GM18868 (cell line): ENCODE measurements at regions not wholly inside any gene's neighbourhood (a gene's known extent, or its start where the extent isn't known, plus 50 kb on each side); places are given as distances from the start of the nearest gene placed in this dataset.
"Not testable (repeated sequence)": the region's sequence is repeated elsewhere in the genome, so short reads cannot be mapped to it uniquely, and the experiment has no call there.

Experiments used
- ATAC-seq: cut with Tn5 transposase; IDR thresholded peaks from one replicate; pipeline ENCODE4 v1.9.1; 2021; ENCODE audit warnings: mild to moderate bottlenecking, moderate library complexity; ENCODE audit not compliant: unreplicated experiment

DNA sequence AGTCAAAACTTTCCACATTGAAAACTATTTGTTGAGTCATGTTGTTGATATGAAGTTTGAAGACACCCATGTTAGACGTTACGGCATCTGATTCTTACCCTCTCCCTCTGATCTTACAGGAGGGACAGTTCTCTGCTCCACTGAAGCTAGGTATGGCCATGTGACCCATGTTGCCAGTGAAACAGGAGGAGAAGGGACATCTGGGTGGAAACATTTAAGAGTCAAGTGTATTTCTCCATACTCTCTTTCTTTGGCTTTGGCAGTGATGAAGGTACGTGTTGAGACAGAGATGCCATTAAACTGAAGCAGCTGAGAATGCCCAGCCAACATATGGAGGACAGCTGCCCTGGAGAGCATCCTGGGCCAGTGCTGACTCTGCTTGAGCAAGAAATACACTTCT lies 198.4 kb upstream of the PTGFR start:
- ATAC-seq = no peak

DNA sequence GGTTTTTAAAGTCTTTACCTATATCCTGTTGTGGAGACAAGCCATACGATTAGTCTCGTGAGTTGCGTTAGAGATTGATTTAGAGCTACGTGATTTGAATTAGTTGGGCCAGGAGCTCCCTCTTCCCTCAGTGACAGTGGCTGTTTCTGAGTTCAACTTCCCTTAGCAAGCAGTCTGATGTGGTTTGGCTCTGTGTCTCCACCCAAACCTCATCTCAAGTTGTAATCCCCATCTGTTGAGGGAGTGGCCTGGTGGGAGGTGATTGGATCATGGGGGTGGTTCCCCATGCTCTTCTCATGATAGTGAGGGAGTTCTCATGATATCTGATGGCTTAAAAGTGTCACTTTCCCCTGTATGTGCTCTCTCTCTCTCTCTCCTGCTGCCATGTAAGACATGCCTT lies 192.9 kb upstream of the PTGFR start:
- no peak for ATAC-seq

GRCh38 chr1:78298349-78298748 lies 192.4 kb upstream of the PTGFR start:
- ATAC-seq = no peak

DNA sequence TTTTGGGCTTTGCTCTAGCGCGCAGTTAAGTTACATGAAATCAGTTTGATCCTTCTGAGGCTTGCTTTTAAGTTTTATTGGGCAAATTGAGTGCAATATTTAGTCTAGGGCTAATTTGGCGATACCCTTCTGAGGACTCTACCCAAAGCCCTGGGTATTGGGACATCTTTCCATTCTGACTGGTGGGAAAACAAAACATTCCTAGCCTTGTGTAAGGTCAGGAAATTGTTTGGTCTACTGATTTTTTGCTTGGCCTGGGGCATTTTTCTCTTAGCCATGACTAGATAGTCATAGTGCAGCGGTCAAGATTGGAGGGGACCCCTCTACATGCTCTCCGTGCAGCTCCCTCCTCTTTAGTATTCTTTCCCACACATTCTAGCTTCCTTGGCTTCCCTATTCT lies 189.6 kb upstream of the PTGFR start:
- no peak for ATAC-seq

DNA sequence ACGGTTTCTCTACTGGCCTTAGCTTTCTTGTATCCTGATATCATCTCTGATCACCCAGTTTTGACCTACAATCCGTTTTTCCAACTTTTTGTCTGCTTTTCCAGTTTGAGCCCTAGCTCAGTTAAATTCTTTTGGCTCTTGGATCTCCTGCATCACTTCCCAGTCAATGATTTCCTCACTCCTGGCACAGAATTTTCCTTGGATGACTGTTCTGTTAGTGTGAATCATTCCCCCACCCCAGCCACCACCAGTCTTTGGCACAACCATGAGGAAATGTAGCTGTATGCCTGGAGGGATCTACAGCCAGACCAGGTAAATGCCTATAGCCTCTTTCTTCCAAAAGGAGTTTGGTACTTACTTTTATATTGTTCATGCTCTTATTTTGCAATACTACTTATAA lies 187.2 kb upstream of the PTGFR start:
- ATAC-seq = no peak

- no peak for ATAC-seq
These were observed 186.4 kb upstream of the PTGFR start for GRCh38 chr1:78304341-78304740.

DNA sequence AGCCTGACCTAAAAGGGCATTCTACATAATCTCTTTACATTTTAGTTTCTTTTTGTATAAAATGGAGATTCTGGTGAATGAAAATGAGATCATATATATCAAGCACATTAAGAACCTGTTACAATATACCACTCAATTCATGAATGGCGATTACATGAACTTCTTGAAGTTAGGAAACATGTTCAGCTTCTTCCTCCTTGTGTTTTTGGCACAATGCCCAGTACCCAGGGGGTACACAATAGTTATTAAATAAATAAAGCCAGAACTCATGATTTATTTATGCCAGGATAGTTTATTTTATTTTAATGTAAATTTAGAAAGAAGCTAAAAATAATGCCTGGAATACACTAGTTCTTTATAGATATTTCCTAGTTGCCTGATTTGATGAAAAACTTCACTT lies 186.0 kb upstream of the PTGFR start:
- no peak for ATAC-seq

DNA sequence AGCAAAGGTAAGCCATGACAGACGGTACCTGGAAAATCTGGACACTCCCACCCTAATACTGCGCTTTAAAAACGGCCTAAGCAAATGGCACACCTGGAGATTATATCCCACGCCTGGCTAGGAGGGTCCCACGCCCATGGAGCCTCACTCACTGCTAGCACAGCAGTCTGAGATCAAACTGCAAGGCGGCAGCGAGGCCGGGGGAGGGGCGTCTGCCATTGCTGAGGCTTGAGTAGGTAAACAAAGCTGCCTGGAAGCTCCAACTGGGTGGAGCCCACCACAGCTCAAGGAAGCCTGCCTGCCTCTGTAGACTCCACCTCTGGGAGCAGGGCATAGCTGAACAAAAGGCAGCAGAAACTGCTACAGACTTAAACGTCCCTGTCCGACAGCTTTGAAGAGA lies 180.5 kb upstream of the PTGFR start:
- not testable (repeated sequence) for ATAC-seq

DNA sequence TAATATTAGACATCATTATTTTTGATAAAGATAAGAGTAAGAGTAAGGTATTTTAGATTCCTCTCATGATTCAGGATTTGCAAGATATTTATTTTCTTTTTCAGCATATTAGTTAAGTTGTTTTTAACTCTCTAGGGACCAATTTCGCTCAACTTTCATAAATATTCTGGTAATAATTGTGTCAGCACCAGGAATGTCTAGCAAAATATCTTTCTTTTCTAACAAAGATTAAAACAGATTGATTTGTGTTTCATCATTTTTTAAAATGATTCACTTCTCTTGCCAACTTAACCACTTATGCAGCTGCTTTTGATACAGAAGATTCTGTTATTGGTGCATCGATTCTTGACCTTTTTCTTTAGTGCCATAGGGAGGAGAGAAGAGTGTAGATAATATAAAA lies 172.8 kb upstream of the PTGFR start:
- no peak for ATAC-seq

- ATAC-seq = no peak
These were observed 171.2 kb upstream of the PTGFR start for GRCh38 chr1:78319603-78320002.

- no peak for ATAC-seq
These were observed 167.7 kb upstream of the PTGFR start for GRCh38 chr1:78322928-78323680.

DNA sequence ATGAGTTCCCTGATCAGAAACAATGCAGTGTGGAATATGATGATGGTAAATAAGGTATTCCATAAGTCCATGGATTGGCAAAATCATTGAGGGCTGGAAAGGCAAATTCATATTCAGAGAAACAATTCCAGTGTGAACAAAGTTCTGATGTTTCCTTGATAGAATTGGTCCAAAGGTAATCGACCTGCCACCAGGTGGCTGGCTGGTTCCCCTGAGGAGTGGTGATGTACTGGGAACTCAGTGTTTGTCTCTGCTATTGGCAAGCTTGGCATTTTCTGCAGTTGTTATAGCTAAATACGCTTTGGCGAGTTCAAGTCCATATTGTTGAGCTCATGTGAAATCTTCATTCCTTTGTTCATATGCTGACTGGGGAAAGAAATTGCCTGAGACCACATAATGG lies 165.5 kb upstream of the PTGFR start:
- no peak for ATAC-seq

DNA sequence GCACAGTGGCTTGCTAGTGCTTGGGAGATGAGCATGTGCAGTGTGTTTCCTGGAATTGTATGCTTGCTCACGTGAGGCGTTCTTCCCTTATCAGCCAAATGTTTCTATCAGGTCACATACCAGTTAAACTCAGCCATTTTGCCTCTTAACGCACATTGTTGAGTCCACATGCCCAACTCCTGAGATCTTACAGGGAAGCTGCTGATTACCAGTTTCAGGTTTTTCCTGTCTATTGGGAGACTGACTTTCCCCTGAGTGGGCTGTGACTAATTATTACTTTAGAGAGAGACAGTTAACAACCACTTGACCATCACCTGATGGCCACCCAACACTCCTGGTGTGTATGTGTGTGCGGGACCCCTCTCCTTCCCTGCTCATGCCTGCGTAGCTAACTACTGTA lies 161.3 kb upstream of the PTGFR start:
- no peak for ATAC-seq

- no peak for ATAC-seq
These were observed 159.0 kb upstream of the PTGFR start for GRCh38 chr1:78331799-78332198.

- peak; percentile 96 for ATAC-seq
These were observed 157.3 kb upstream of the PTGFR start for GRCh38 chr1:78333502-78333901.

DNA sequence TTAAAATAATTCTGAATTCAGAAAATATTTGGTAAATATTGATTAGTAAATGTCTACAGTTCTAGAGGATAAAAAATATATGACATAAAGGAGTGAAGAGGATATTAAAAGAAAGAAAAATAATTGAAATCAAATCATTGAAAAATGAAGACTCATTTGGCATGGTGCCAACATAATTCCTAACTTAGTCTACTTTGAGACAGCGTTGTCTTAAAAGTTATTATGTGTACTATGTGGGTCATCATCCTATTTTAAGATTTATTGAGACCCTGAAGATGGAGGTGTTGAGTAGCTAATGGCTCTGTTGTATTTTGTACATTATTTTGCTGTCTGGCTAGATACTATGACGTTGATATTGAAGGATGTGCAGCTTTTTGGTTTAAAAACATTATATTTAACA lies 156.7 kb upstream of the PTGFR start:
- ATAC-seq = no peak

DNA sequence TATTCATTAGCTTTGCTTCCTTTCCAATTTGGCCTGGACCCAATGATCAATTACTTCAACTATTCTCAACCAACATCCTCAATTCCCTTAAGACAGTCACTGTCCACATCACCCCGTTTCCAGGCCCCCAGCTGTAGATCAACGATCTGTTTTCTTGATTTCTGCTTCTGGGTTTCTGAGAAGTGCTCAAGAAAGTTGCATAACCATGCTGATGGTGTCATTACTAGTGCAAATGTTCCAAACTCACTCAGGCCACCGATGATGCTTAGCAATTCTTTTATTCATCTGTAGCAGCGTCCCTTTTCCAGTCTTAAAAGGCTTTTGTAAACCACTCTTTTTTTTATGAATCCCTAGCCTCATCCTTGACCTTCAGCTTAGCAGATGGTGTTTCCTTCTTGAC lies 155.8 kb upstream of the PTGFR start:
- ATAC-seq = no peak

DNA sequence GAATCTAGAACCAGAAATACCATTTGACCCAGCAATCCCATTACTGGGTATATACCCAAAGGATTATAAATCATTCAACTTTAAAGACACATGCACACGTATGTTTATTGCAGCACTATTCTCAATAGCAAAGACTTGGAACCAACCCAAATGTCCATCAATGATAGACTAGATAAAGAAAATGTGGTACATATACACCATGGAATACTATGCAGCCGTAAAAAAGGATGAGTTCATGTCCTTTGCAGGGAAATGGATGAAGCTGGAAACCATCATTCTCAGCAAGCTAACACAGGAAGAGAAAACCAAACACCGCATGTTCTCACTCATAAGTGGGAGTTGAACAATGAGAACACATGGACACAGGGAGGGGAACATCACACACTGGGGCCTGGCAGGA lies 154.0 kb upstream of the PTGFR start:
- not testable (repeated sequence) for ATAC-seq

DNA sequence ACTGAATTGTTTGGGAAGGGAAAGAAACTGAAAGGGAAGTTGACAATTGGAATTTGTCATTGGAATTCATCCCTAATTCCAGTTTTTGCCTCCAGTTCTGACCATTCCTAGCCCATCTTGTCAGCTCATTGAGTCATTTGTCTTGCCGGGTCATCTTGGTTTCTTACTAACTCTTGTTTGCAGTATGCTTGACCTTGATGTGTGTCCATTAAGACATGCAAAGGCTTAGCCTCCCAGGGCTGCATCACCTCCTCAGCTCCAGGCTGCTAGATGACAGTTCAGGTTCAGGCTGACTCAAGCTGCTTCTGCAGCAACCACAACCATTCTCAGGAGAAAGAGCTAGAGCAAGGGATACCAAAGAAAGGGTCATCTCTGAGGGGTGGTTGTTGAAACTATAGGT lies 151.3 kb upstream of the PTGFR start:
- no peak for ATAC-seq

GRCh38 chr1:78340006-78340405 lies 150.8 kb upstream of the PTGFR start:
- ATAC-seq = no peak

DNA sequence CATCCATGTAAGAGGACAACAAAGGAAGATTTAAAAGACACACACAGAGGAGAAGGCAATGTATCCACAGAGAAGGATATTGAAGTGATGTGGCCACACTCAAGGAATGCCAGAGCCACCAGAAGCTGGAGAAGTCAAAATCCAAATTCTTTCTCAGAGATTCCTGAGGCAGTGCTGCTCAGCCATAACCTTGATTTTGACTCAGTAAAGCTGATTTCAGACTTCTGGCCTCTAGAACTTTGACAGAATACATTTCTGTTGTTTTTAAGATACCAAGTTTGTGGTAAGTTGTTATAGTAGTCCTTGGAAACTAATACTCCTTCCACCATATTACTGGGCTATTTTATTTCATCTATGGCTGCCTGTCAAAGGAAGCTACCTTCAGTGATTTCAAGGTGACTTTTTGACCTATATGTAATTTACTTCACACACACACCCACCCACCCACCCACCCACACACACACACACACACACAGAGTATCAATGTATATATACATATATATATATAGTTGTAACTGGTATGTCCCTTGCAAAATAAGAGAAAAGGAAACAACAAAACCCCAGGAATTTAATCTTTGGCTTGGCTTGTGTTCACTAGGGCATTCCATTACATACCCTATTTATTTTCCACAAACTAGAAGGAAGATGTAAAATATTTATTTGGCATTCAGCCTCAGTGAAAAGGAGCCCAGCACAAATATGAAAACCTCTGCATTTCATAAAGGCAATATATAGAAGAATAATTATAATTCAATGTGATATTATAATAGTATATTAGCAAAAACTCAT lies 142.1 kb upstream of the PTGFR start:
- no peak for ATAC-seq

DNA sequence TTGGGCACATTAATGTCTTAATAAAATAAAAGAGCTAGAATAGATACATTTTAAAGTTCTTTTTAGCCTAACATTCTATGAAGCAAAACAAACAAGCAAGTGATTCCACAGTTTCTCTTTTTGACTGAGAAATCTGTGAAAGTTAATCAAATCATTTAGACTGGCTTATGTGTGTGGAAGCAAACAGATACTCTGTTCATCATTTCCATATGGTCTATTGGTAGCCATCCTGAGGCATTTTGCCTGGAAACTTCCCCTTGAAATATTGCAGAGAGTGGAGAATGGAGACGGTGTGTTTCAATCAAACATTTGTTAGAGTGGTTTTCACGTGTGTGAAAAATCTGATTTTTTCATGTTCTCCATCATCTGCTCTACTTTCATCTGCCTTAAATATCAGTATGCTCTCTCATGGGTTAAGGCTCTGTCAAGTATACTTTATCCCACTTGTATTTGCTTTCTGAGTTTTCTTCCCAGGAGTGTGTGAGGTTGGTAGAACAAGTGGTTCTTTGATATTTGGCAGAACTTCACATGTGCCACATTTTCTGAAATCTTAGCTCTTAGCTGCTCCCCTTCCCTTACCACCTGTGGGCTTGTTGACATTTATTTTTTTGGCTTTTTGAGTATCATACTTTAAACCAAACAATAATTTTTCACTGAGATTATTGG lies 139.1 kb upstream of the PTGFR start:
- no peak for ATAC-seq
